PFSK-1 (cell line): ENCODE measurements at regions not wholly inside any gene's neighbourhood (a gene's known extent, or its start where the extent isn't known, plus 50 kb on each side); places are given as distances from the start of the nearest gene placed in this dataset.

Experiments
- FOXP2 ChIP-seq: optimal IDR thresholded peaks from 2 replicates; pipeline ENCODE3; 2011; ENCODE audit warnings: borderline replicate concordance, control low read depth, inconsistent platforms; ENCODE audit not compliant: insufficient read depth; ENCODE audit errors: extremely low read length, extremely low read depth
- POLR2AphosphoS5 ChIP-seq: IDR thresholded peaks from 2 replicates; pipeline ENCODE4 v1.6.1; 2012; ENCODE audit warnings: low read depth, mild to moderate bottlenecking, control low read depth, low read length, moderate library complexity
- REST ChIP-seq, 2 experiments: IDR thresholded peaks; 2 replicates each; pipeline versions ENCODE4 v1.6.1 to v1.8.0; 2011 to 2012; ENCODE audit warnings: low read depth in 2 of 2, low read length in 2 of 2, control low read depth in 1 of 2, inconsistent platforms in 1 of 2, mild to moderate bottlenecking in 1 of 2, moderate library complexity in 1 of 2; ENCODE audit not compliant: insufficient read depth in 1 of 2
- SIN3A ChIP-seq: IDR thresholded peaks from 2 replicates; pipeline ENCODE4 v1.6.1; 2012; ENCODE audit warnings: mild to moderate bottlenecking, low read length, moderate library complexity, borderline replicate concordance; ENCODE audit not compliant: insufficient read depth
- TAF1 ChIP-seq: IDR thresholded peaks from 2 replicates; pipeline ENCODE4 v1.6.1; 2012; ENCODE audit warnings: low read length, control low read depth, borderline replicate concordance; ENCODE audit not compliant: insufficient read depth

GRCh38 chr20:48204499-48204898 lies 419.2 kb upstream of the SULF2 start:
- TF ChIP-seq REST (IDR thresholded peaks at IDR 0.05; ENCODE audit: insufficient read depth in 1 of 2, low read depth in 2 of 2, low read length in 2 of 2): no peak
- TF ChIP-seq TAF1: no peak

- TF ChIP-seq REST (IDR thresholded peaks at IDR 0.05; ENCODE audit: insufficient read depth in 1 of 2, low read depth in 2 of 2, low read length in 2 of 2) (no peak), SIN3A (no peak), FOXP2 (no peak), POLR2AphosphoS5 (no peak), TAF1 (no peak)
Measured at GRCh38 chr20:48203252-48203651, 418.0 kb upstream of the SULF2 start.

- TF ChIP-seq POLR2AphosphoS5 (no peak), REST (IDR thresholded peaks at IDR 0.05; ENCODE audit: insufficient read depth in 1 of 2, low read depth in 2 of 2, low read length in 2 of 2) (no peak), TAF1 (no peak), FOXP2 (no peak), SIN3A (no peak)
Measured at GRCh38 chr20:48202334-48203113, 417.2 kb upstream of the SULF2 start.

- TF ChIP-seq POLR2AphosphoS5: no peak
- TF ChIP-seq FOXP2: no peak
- no peak for TF ChIP-seq REST (IDR thresholded peaks at IDR 0.05; ENCODE audit: insufficient read depth in 1 of 2, low read depth in 2 of 2, low read length in 2 of 2)
- no peak for TF ChIP-seq TAF1
- no peak for TF ChIP-seq SIN3A
Measured at GRCh38 chr20:48201885-48202284, 416.6 kb upstream of the SULF2 start.

- no peak for TF ChIP-seq SIN3A
- TF ChIP-seq TAF1: no peak
- TF ChIP-seq FOXP2: no peak
- TF ChIP-seq REST (IDR thresholded peaks at IDR 0.05; ENCODE audit: insufficient read depth in 1 of 2, low read depth in 2 of 2, low read length in 2 of 2): no peak
- TF ChIP-seq POLR2AphosphoS5: no peak
Measured at GRCh38 chr20:48201188-48201587, 415.9 kb upstream of the SULF2 start.
